SU-DHL-6 (cell line): ENCODE measurements at regions not wholly inside any gene's neighbourhood (a gene's known extent, or its start where the extent isn't known, plus 50 kb on each side); places are given as distances from the start of the nearest gene placed in this dataset.

Experiments used
- H2AFZ ChIP-seq: fragments of 200-600 bp; sonication (generic); 2 replicates; pipeline ENCODE4 v1.6.1; 2014; ENCODE audit warnings: low read depth, mild to moderate bottlenecking, moderate library complexity, mixed read lengths, antibody characterized with exemption, low read length; ENCODE audit not compliant: severe bottlenecking
- H3F3A ChIP-seq: fragments of 200-600 bp; shearing (Covaris generic); 2 replicates; pipeline ENCODE4 v1.6.0; 2016; ENCODE audit warnings: antibody characterized with exemption, mild to moderate bottlenecking; ENCODE audit not compliant: insufficient read depth
- H3K27ac ChIP-seq: fragments of 200-600 bp; sonication (generic); 2 replicates; pipeline ENCODE4 v1.5.1; 2016; ENCODE audit warnings: low read depth, mild to moderate bottlenecking, low read length, moderate library complexity, mixed read lengths
- H3K27me3 ChIP-seq: fragments of 200-600 bp; sonication (generic), shearing (Covaris generic); 2 replicates; pipeline ENCODE4 v1.6.0; 2014; ENCODE audit warnings: mild to moderate bottlenecking, low read length
- H3K36me3 ChIP-seq: fragments of 200-600 bp; sonication (generic); 2 replicates; pipeline ENCODE4 v1.6.1; 2014; ENCODE audit warnings: mild to moderate bottlenecking, low read length, mixed read lengths
- H3K4me2 ChIP-seq: fragments of 300-600, 200-600 bp; shearing (Covaris generic), sonication (generic); 2 replicates; pipeline ENCODE4 v1.6.0; 2014; ENCODE audit warnings: low read length, low read depth, mild to moderate bottlenecking; ENCODE audit not compliant: poor library complexity, severe bottlenecking
- H3K4me3 ChIP-seq: fragments of 200-600 bp; sonication (generic); 2 replicates; pipeline ENCODE4 v1.5.1; 2014; ENCODE audit warnings: antibody characterized with exemption, low read length, mild to moderate bottlenecking, mixed read lengths; ENCODE audit not compliant: insufficient read depth, poor library complexity, severe bottlenecking
- H3K79me2 ChIP-seq: fragments of 200-600 bp; sonication (generic); 2 replicates; pipeline ENCODE4 v1.6.1; 2014; ENCODE audit warnings: mild to moderate bottlenecking, low read length, moderate library complexity; ENCODE audit not compliant: insufficient read depth
- H3K9ac ChIP-seq: fragments of 200-600 bp; sonication (generic); 2 replicates; pipeline ENCODE4 v1.7.0; 2014; ENCODE audit warnings: mild to moderate bottlenecking, low read length
- H3K9me2 ChIP-seq: fragments of 200-600 bp; sonication (generic); replicated peaks from 2 replicates; pipeline ENCODE4 v1.6.1; 2014; ENCODE audit warnings: low read length; ENCODE audit not compliant: insufficient read depth
- H3K9me3 ChIP-seq: fragments of 200-600 bp; sonication (generic); 2 replicates; pipeline ENCODE4 v1.6.1; 2014; ENCODE audit warnings: low read length, mixed read lengths; ENCODE audit not compliant: insufficient read depth
- H4K20me1 ChIP-seq: fragments of 200-600 bp; sonication (generic); 2 replicates; pipeline ENCODE4 v1.6.1; 2014; ENCODE audit warnings: low read depth, mild to moderate bottlenecking, antibody characterized with exemption, low read length, moderate library complexity, mixed read lengths
- CTCF ChIP-seq: fragments of 200-600 bp; sonication (generic); IDR thresholded peaks from one replicate; pipeline ENCODE4 v1.5.1; 2017; ENCODE audit warnings: antibody characterized with exemption, mild to moderate bottlenecking, low read length, moderate library complexity; ENCODE audit not compliant: insufficient read depth, poor library complexity, severe bottlenecking
- EZH2phosphoT487 ChIP-seq: fragments of 200-600 bp; sonication (generic), shearing (Covaris generic); conservative IDR thresholded peaks from 2 replicates; pipeline ENCODE4 v1.6.1; 2018; ENCODE audit warnings: mild to moderate bottlenecking, antibody characterized with exemption, low read length, moderate library complexity, mixed read lengths

- TF ChIP-seq CTCF (no peak), EZH2phosphoT487 (no peak)
- H3K79me2 ChIP-seq = no peaks in the 10 kb centered on the region
- no peaks in the 10 kb centered on the region for H4K20me1 ChIP-seq
- H3F3A ChIP-seq = no peaks in the 10 kb centered on the region
- H2AFZ ChIP-seq = no peak overlapping the region
- H3K27ac ChIP-seq = no peak overlapping the region
- no peak overlapping the region for H3K4me3 ChIP-seq
- no peaks in the 10 kb centered on the region for H3K27me3 ChIP-seq
- no peaks in the 10 kb centered on the region for H3K9me2 ChIP-seq
- H3K9ac ChIP-seq = no peak overlapping the region
- H3K4me2 ChIP-seq = no peak overlapping the region
- no peaks in the 10 kb centered on the region for H3K36me3 ChIP-seq
- no peaks in the 10 kb centered on the region for H3K9me3 ChIP-seq
These were observed 74.9 kb upstream of the ZFHX3 start for GRCh38 chr16:73122604-73123391.

DNA sequence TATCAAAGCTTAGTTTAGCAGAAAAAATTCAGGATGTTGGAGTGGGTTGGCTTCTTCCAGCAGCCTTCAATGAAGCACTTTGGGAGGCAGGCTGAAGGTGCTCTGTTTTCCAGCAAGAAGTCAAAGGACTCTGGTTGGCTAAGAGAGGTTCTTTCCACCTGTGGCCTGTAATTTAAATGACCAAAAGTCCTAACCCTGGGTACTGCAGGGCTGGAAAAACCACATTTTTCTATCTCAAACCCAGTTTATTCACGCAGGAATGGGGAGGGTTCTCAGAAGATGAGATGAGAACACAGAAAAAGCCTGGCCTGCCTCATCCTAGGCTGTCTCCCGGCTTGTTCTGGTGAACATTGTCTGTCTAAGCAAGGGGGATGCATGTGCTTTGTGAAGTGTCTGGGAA, 68.6 kb upstream of the ZFHX3 start:
- TF ChIP-seq EZH2phosphoT487 = no peak
- TF ChIP-seq CTCF = no peak
- no peak overlapping the region for H3K27ac ChIP-seq
- H4K20me1 ChIP-seq = no peaks in the 10 kb centered on the region
- H3K79me2 ChIP-seq = no peaks in the 10 kb centered on the region
- no peak overlapping the region for H3K4me3 ChIP-seq
- no peak overlapping the region for H2AFZ ChIP-seq
- no peaks in the 10 kb centered on the region for H3K9me2 ChIP-seq
- H3K4me2 ChIP-seq = no peak overlapping the region
- no peaks in the 10 kb centered on the region for H3K36me3 ChIP-seq
- H3K9me3 ChIP-seq = no peaks in the 10 kb centered on the region
- H3K27me3 ChIP-seq = no peaks in the 10 kb centered on the region
- H3K9ac ChIP-seq = no peak overlapping the region
- H3F3A ChIP-seq = no peaks in the 10 kb centered on the region

DNA sequence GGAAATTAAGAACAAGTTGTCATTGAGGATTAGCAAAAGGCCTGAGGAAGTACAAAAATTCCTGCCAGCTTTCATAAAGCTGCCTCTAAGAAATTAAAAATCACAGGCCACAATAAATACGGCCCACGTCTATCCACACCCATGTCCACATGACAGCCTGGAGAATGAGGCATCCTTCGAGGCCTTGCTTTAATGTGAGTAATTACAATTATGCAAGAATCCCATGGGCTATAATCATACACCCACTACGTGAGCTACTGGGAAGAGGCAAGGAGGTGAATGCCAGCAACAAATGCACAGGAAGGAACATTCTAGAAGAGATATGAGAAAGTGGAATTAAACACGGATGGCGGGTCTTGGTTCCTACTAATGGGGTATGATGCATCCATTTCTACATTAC, 65.4 kb upstream of the ZFHX3 start:
- no peaks in the 10 kb centered on the region for H3K27me3 ChIP-seq
- TF ChIP-seq CTCF (no peak), EZH2phosphoT487 (no peak)
- no peaks in the 10 kb centered on the region for H3K9me2 ChIP-seq
- H3K9ac ChIP-seq = no peak overlapping the region
- no peaks in the 10 kb centered on the region for H3F3A ChIP-seq
- H2AFZ ChIP-seq = no peak overlapping the region
- no peaks in the 10 kb centered on the region for H3K36me3 ChIP-seq
- no peaks in the 10 kb centered on the region for H3K79me2 ChIP-seq
- no peak overlapping the region for H3K4me3 ChIP-seq
- H3K4me2 ChIP-seq = no peak overlapping the region
- H4K20me1 ChIP-seq = no peaks in the 10 kb centered on the region
- H3K27ac ChIP-seq = no peak overlapping the region
- no peaks in the 10 kb centered on the region for H3K9me3 ChIP-seq
